Pancreas (tissue), 10 donors: ENCODE measurements at regions not wholly inside any gene's neighbourhood (a gene's known extent, or its start where the extent isn't known, plus 50 kb on each side); places are given as distances from the start of the nearest gene placed in this dataset.

ENCODE experiments used
- ATAC-seq, 4 donors: fragments of 200-7000 bp; cut with Tn5 transposase; one replicate each; pipeline versions ENCODE4 v1.8.0 to v1.9.1; 2020; ENCODE audit warnings: mild to moderate bottlenecking in 4 of 4, moderate library complexity in 4 of 4
- DNase-seq, 6 donors: peaks; one replicate each; pipeline ENCODE4 v3.0.0-alpha.2; 2020
- FAIRE-seq: peaks from 2 replicates; lab custom pipeline; 2012; peaks lifted over from hg19 to GRCh38; lab: Jason Lieb, UNC
- H3K27ac ChIP-seq, 4 donors: fragments of 200-600 bp; sonication (generic); 1 replicate in 3 of 4; 2 replicates in 1 of 4; pipeline versions ENCODE4 v1.5.0 to v1.8.0; 2020
- H3K27me3 ChIP-seq, 4 donors: fragments of 200-600 bp; one replicate each; pipeline ENCODE4 v1.8.0; 2021
- H3K36me3 ChIP-seq, 3 donors: fragments of 200-600 bp; sonication (generic) in 1 of 3; one replicate each; pipeline versions ENCODE4 v1.5.0 to v1.8.0; 2020 to 2021
- H3K4me1 ChIP-seq, 3 donors: fragments of 200-600 bp; one replicate each; pipeline ENCODE4 v1.8.0; 2021
- H3K4me3 ChIP-seq, 4 donors: fragments of 200-600 bp; sonication (generic) in 2 of 4; one replicate each; pipeline versions ENCODE4 v1.5.0 to v1.8.0; 2020 to 2021
- H3K9me3 ChIP-seq, 4 donors: fragments of 200-600 bp; one replicate each; pipeline ENCODE4 v1.8.0; 2021
- CTCF ChIP-seq, 4 donors: fragments of 200-600 bp; sonication (generic) in 3 of 4; IDR thresholded peaks; one replicate each; pipeline versions ENCODE4 v1.5.0 to v1.8.0; 2021; ENCODE audit warnings: antibody characterized with exemption in 4 of 4
- WGBS, 2 donors: extraction: QIAGEN DNeasy Blood & Tissue Kit; methylation state at CpG; one replicate each; pipeline ENCODE4 v1.1.7; 2013; 5-methylcytosine and 5-hydroxymethylcytosine counted together
- intact Hi-C, 3 donors: fragments of 100-400 bp; cut with DNase I; formaldehyde crosslinking; loops; one replicate each; pipeline versions ENCODE4 v1.11.1 to v1.14.2; 2022
- donor health status: healthy with polysubstance abuse.
- donor health status: DM: no; HTN: no; CAD: no; lungs with moderate emphysema.
- donor health status: DM: no; HTN: no; CAD: no.
- donor health status: control.
- donor health status: control.
- donor health status: Bipolar disorder and iron deficiency.
- donor health status: DM: yes; HTN: yes; CAD: no.
- donor health status: DM: no; HTN: no; CAD: no.
- donor health status: DM: no; HTN: no; CAD: no.
- donor health status: DM: yes; HTN: yes; CAD: no.

- FAIRE-seq: no peak
- 72 to 75% methylated on average over 2 of the region's 2 CpGs for WGBS, 2 donors
- intact Hi-C loops: no loop called here
- Histone ChIP-seq H3K27me3 (peaks cover 0 to 2% (median 0%) of the 10 kb centered on the region in 4 donors), H3K4me1 (no peaks in the 10 kb centered on the region), H3K36me3 (no peaks in the 10 kb centered on the region), H3K27ac (no peak overlapping the region), H3K9me3 (no peaks in the 10 kb centered on the region), H3K4me3 (no peak overlapping the region)
- no peak for ATAC-seq
- TF ChIP-seq CTCF (IDR thresholded peaks at IDR 0.05): no peak
- no peak for DNase-seq
Observed at GRCh38 chr12:115355301-115355700, 671.3 kb upstream of the TBX3 start.

- FAIRE-seq: no peak
- intact Hi-C loops: no loop called here
Observed at GRCh38 chr12:115354007-115354890, 670.3 kb upstream of the TBX3 start.

GRCh38 chr12:115353467-115353866 lies 669.5 kb upstream of the TBX3 start:
- Histone ChIP-seq H3K9me3 (no peaks in the 10 kb centered on the region), H3K4me3 (no peak overlapping the region), H3K27ac (no peak overlapping the region), H3K4me1 (no peaks in the 10 kb centered on the region), H3K36me3 (no peaks in the 10 kb centered on the region), H3K27me3 (no peaks in the 10 kb centered on the region)
- DNase-seq: no peak
- ATAC-seq: no peak
- WGBS, 2 donors: 40 to 56% methylated on average over 1 of the region's 1 CpG
- no peak for TF ChIP-seq CTCF (IDR thresholded peaks at IDR 0.05)
- peak; percentile 34 for FAIRE-seq
- intact Hi-C loops: no loop called here

More at GRCh38 chr12:115354007-115354890, 670.3 kb upstream of the TBX3 start:
- H3K9me3 ChIP-seq: no peaks in the 10 kb centered on the region
- H3K4me1 ChIP-seq: no peaks in the 10 kb centered on the region
- H3K36me3 ChIP-seq: no peaks in the 10 kb centered on the region
- no peaks in the 10 kb centered on the region for H3K27me3 ChIP-seq
- 52 to 63% methylated on average over 6 of the region's 6 CpGs for WGBS, 2 donors
- no peak overlapping the region for H3K4me3 ChIP-seq
- no peak for TF ChIP-seq CTCF (IDR thresholded peaks at IDR 0.05)
- H3K27ac ChIP-seq: no peak overlapping the region
- peak in 2 of 6 donors; percentile 10 to 19 for DNase-seq
- ATAC-seq: peak in 3 of 4 donors; percentile 64 to 85 (median 70)

- Histone ChIP-seq H3K4me1 (no peaks in the 10 kb centered on the region), H3K36me3 (no peaks in the 10 kb centered on the region), H3K27me3 (no peaks in the 10 kb centered on the region), H3K27ac (no peak overlapping the region), H3K9me3 (no peaks in the 10 kb centered on the region), H3K4me3 (no peak overlapping the region)
- ATAC-seq (no peak), DNase-seq (no peak), FAIRE-seq (no peak)
- TF ChIP-seq CTCF (IDR thresholded peaks at IDR 0.05): no peak
- 49 to 61% methylated on average over 5 of the region's 5 CpGs for WGBS, 2 donors
- intact Hi-C loops: no loop called here
Observed at GRCh38 chr12:115351514-115352077, 667.6 kb upstream of the TBX3 start.

GRCh38 chr12:115349711-115350110 lies 665.7 kb upstream of the TBX3 start:
- H3K36me3 ChIP-seq: no peaks in the 10 kb centered on the region
- no peak for TF ChIP-seq CTCF (IDR thresholded peaks at IDR 0.05)
- H3K4me1 ChIP-seq: no peaks in the 10 kb centered on the region
- no peak for FAIRE-seq
- H3K27ac ChIP-seq: no peak overlapping the region
- no peak for DNase-seq
- intact Hi-C loops: no loop called here
- ATAC-seq: no peak
- WGBS, 2 donors: 12 to 23% methylated on average over 1 of the region's 1 CpG
- H3K27me3 ChIP-seq: no peaks in the 10 kb centered on the region
- no peaks in the 10 kb centered on the region for H3K9me3 ChIP-seq
- no peak overlapping the region for H3K4me3 ChIP-seq
